CD4-positive, CD25-positive, alpha-beta regulatory T cell (primary cell): ENCODE measurements at regions not wholly inside any gene's neighbourhood (a gene's known extent, or its start where the extent isn't known, plus 50 kb on each side); places are given as distances from the start of the nearest gene placed in this dataset.

Experiments used
- ATAC-seq, 2 donors: fragments of 150-1000 bp; cut with Tn5 transposase; one replicate each; pipeline ENCODE4 v1.10.0; 2021; ENCODE audit warnings: low read depth in 2 of 2, moderate number of reproducible peaks in 2 of 2, moderate library complexity in 1 of 2
- DNase-seq, 3 donors: peaks; one replicate each; pipeline versions ENCODE4 v3.0.0 to v3.0.0-alpha.2; 2012 to 2022; ENCODE audit warnings: mixed read lengths in 1 of 3
- H3K27ac ChIP-seq: one replicate; pipeline ENCODE4 v1.7.0; 2013; ENCODE audit warnings: mild to moderate bottlenecking, low read length; ENCODE audit not compliant: insufficient read depth, poor library complexity, severe bottlenecking
- H3K27me3 ChIP-seq: one replicate; pipeline ENCODE4 v1.7.0; 2013; ENCODE audit warnings: low read length; ENCODE audit not compliant: control insufficient read depth, insufficient read depth
- H3K36me3 ChIP-seq: one replicate; pipeline ENCODE4 v1.7.0; 2013; ENCODE audit warnings: mild to moderate bottlenecking, low read length, moderate library complexity; ENCODE audit not compliant: control insufficient read depth, insufficient read depth
- H3K4me1 ChIP-seq: 2 replicates; pipeline ENCODE4 v1.7.0; 2013; ENCODE audit warnings: mild to moderate bottlenecking, low read length; ENCODE audit not compliant: insufficient read depth, control insufficient read depth, poor library complexity, severe bottlenecking
- H3K4me3 ChIP-seq: one replicate; pipeline ENCODE4 v1.7.0; 2013; ENCODE audit warnings: low read depth, mild to moderate bottlenecking, low read length, moderate library complexity
- H3K9me3 ChIP-seq, 2 experiments: 1 replicate in 1 of 2; 2 replicates in 1 of 2; pipeline ENCODE4 v1.7.0; 2013; ENCODE audit warnings: low read length in 2 of 2, mild to moderate bottlenecking in 1 of 2, moderate library complexity in 1 of 2; ENCODE audit not compliant: control insufficient read depth in 2 of 2
- H3K27ac Mint-ChIP-seq, 3 donors: one replicate each; pipeline ENCODE4 v1.8.0; 2020 to 2022; ENCODE audit warnings: mild to moderate bottlenecking in 3 of 3, mixed read lengths in 3 of 3, moderate library complexity in 2 of 3
- H3K27me3 Mint-ChIP-seq: one replicate; pipeline ENCODE4 v1.8.0; 2022; ENCODE audit warnings: mild to moderate bottlenecking, mixed read lengths
- H3K36me3 Mint-ChIP-seq: one replicate; pipeline ENCODE4 v1.8.0; 2020; ENCODE audit warnings: mixed read lengths
- H3K4me1 Mint-ChIP-seq, 4 donors: one replicate each; pipeline ENCODE4 v1.8.0; 2020 to 2022; ENCODE audit warnings: mixed read lengths in 4 of 4, mild to moderate bottlenecking in 1 of 4
- H3K4me3 Mint-ChIP-seq, 4 donors: one replicate each; pipeline ENCODE4 v1.8.0; 2020 to 2022; ENCODE audit warnings: mild to moderate bottlenecking in 4 of 4, mixed read lengths in 4 of 4, moderate library complexity in 3 of 4
- H3K9me3 Mint-ChIP-seq, 7 donors: one replicate each; pipeline ENCODE4 v1.8.0; 2020 to 2022; ENCODE audit warnings: mixed read lengths in 7 of 7, mild to moderate bottlenecking in 3 of 7, moderate library complexity in 2 of 7

DNA sequence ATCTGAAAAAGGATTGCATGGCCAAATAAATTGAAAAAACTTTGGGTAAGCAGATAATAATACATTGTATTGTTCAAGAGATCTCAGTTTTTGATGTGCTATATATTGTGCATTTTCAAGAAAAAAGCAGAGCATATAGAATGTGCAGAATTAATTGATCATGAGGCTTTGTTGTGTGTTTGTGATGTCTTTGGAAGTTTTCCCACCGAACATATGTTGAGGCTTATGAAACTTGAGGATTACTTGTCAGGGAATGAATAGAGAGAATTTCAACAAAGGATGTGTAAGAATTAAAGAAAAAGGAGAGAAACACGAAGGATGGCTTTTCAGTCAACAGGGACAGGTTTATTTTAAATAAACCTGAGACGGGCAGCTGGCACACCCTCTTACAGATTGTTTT is 232.5 kb upstream of the POU1F1 start:
- Mint-ChIP-seq H3K27ac (no peak overlapping the region), H3K9me3 (no peaks in the 10 kb centered on the region), H3K27me3 (no peaks in the 10 kb centered on the region), H3K4me3 (no peak overlapping the region), H3K4me1 (no peaks in the 10 kb centered on the region), H3K36me3 (no peaks in the 10 kb centered on the region)
- no peaks in the 10 kb centered on the region for H3K36me3 ChIP-seq
- H3K4me1 ChIP-seq = no peaks in the 10 kb centered on the region
- ATAC-seq = no peak
- no peak for DNase-seq
- H3K27me3 ChIP-seq = no peaks in the 10 kb centered on the region
- H3K9me3 ChIP-seq = no peaks in the 10 kb centered on the region
- no peak overlapping the region for H3K4me3 ChIP-seq
- H3K27ac ChIP-seq = no peak overlapping the region

DNA sequence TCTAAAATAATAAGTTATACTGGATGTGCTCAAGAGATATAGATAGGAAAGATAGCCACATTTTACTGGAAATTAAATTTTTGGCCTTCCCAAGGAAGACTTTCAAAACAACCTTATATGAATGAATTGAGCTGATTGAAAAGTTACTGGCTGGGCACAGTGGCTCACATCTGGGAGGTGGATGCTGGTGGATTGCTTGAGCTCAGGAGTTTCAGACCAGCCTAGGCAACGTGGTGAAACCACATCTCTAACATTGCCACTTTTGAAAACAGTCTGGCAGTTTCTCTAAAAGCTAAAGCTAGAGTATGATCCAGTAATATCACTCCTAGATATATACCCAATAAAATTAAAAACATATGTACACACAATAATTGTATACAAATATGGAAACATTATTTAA is 231.4 kb upstream of the POU1F1 start:
- Histone ChIP-seq H3K27ac (no peak overlapping the region), H3K9me3 (no peaks in the 10 kb centered on the region), H3K4me3 (no peak overlapping the region), H3K27me3 (no peaks in the 10 kb centered on the region), H3K36me3 (no peaks in the 10 kb centered on the region), H3K4me1 (no peaks in the 10 kb centered on the region)
- no peak for ATAC-seq
- no peaks in the 10 kb centered on the region for H3K27me3 Mint-ChIP-seq
- DNase-seq = no peak
- H3K27ac Mint-ChIP-seq = no peak overlapping the region
- no peaks in the 10 kb centered on the region for H3K9me3 Mint-ChIP-seq
- no peak overlapping the region for H3K4me3 Mint-ChIP-seq
- no peaks in the 10 kb centered on the region for H3K36me3 Mint-ChIP-seq
- no peaks in the 10 kb centered on the region for H3K4me1 Mint-ChIP-seq

GRCh38 chr3:87503900-87504498 is 227.6 kb upstream of the POU1F1 start:
- no peaks in the 10 kb centered on the region for H3K36me3 Mint-ChIP-seq
- no peaks in the 10 kb centered on the region for H3K36me3 ChIP-seq
- H3K4me1 Mint-ChIP-seq = no peaks in the 10 kb centered on the region
- H3K9me3 Mint-ChIP-seq = no peaks in the 10 kb centered on the region
- no peak overlapping the region for H3K27ac Mint-ChIP-seq
- H3K27ac ChIP-seq = no peak overlapping the region
- no peak overlapping the region for H3K4me3 ChIP-seq
- H3K4me3 Mint-ChIP-seq = no peak overlapping the region
- H3K27me3 Mint-ChIP-seq = no peaks in the 10 kb centered on the region
- no peaks in the 10 kb centered on the region for H3K27me3 ChIP-seq
- no peaks in the 10 kb centered on the region for H3K4me1 ChIP-seq
- peak in 2 of 3 donors; percentile 12 to 53 for DNase-seq
- no peaks in the 10 kb centered on the region for H3K9me3 ChIP-seq
- ATAC-seq = no peak

GRCh38 chr3:87501076-87501475 is 224.7 kb upstream of the POU1F1 start:
- Histone ChIP-seq H3K4me1 (no peaks in the 10 kb centered on the region), H3K4me3 (no peak overlapping the region), H3K27me3 (no peaks in the 10 kb centered on the region), H3K9me3 (no peaks in the 10 kb centered on the region), H3K27ac (no peak overlapping the region), H3K36me3 (no peaks in the 10 kb centered on the region)
- Mint-ChIP-seq H3K4me1 (no peaks in the 10 kb centered on the region), H3K9me3 (peaks cover 0 to under 1% (median 0%) of the 10 kb centered on the region in 7 donors), H3K27me3 (no peaks in the 10 kb centered on the region), H3K36me3 (no peaks in the 10 kb centered on the region), H3K4me3 (no peak overlapping the region), H3K27ac (no peak overlapping the region)
- no peak for DNase-seq
- ATAC-seq = no peak

DNA sequence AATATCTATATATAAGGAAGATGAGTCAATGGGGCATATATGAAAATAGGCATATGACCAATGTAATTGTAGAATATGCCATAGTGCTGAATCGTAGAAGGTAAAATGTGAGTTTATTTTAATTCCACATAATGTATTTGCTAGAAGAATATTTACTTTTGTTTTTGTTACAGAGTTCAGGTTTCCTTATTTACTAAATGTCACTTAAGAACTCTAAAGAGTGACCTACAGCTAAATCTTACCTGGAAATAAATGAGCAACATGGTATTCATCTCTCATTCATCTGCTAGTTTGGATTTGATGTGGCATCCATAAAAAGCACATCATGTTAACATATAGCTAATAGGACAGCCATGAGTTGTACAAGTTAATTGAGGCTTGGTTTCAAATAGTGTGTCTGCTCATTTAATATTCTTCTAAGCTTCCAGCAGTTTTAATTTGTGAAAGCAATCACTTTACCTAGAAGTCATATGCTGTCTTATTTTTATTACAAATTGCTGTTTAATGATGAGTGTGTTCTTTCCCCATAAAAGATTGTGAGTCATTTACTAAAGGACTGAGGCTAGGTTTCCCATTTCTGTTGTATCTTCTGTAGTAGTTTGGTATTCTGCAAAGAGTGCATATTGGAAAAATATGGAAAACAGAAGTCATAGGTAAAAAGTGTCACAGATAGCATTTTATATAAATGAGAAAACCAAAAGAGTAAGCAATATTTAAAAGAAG is 222.1 kb upstream of the POU1F1 start:
- Mint-ChIP-seq H3K36me3 (no peaks in the 10 kb centered on the region), H3K27ac (no peak overlapping the region), H3K4me3 (no peak overlapping the region), H3K4me1 (no peaks in the 10 kb centered on the region), H3K9me3 (peaks cover 0 to 6% (median 0%) of the 10 kb centered on the region in 7 donors), H3K27me3 (no peaks in the 10 kb centered on the region)
- no peaks in the 10 kb centered on the region for H3K36me3 ChIP-seq
- no peaks in the 10 kb centered on the region for H3K9me3 ChIP-seq
- H3K27ac ChIP-seq = no peak overlapping the region
- no peak overlapping the region for H3K4me3 ChIP-seq
- H3K4me1 ChIP-seq = no peaks in the 10 kb centered on the region
- H3K27me3 ChIP-seq = no peaks in the 10 kb centered on the region
- ATAC-seq (no peak), DNase-seq (no peak)

- no peak overlapping the region for H3K27ac ChIP-seq
- no peaks in the 10 kb centered on the region for H3K9me3 ChIP-seq
- H3K9me3 Mint-ChIP-seq = peaks cover 0 to 8% (median 0%) of the 10 kb centered on the region in 7 donors
- ATAC-seq (no peak), DNase-seq (no peak)
- no peaks in the 10 kb centered on the region for H3K4me1 ChIP-seq
- no peaks in the 10 kb centered on the region for H3K4me1 Mint-ChIP-seq
- H3K27me3 Mint-ChIP-seq = no peaks in the 10 kb centered on the region
- no peaks in the 10 kb centered on the region for H3K27me3 ChIP-seq
- no peak overlapping the region for H3K4me3 Mint-ChIP-seq
- no peak overlapping the region for H3K27ac Mint-ChIP-seq
- H3K36me3 ChIP-seq = no peaks in the 10 kb centered on the region
- H3K36me3 Mint-ChIP-seq = no peaks in the 10 kb centered on the region
- H3K4me3 ChIP-seq = no peak overlapping the region
Observed at GRCh38 chr3:87495938-87496337, 219.6 kb upstream of the POU1F1 start.

- peaks cover 0 to 8% (median 0%) of the 10 kb centered on the region in 7 donors for H3K9me3 Mint-ChIP-seq
- H3K27me3 ChIP-seq = no peaks in the 10 kb centered on the region
- H3K27ac ChIP-seq = no peak overlapping the region
- H3K9me3 ChIP-seq = no peaks in the 10 kb centered on the region
- no peak overlapping the region for H3K27ac Mint-ChIP-seq
- no peaks in the 10 kb centered on the region for H3K27me3 Mint-ChIP-seq
- no peaks in the 10 kb centered on the region for H3K4me1 Mint-ChIP-seq
- DNase-seq = no peak
- no peak overlapping the region for H3K4me3 ChIP-seq
- ATAC-seq = no peak
- H3K36me3 ChIP-seq = no peaks in the 10 kb centered on the region
- no peaks in the 10 kb centered on the region for H3K4me1 ChIP-seq
- H3K4me3 Mint-ChIP-seq = no peak overlapping the region
- H3K36me3 Mint-ChIP-seq = no peaks in the 10 kb centered on the region
Observed at GRCh38 chr3:87494264-87494663, 217.9 kb upstream of the POU1F1 start.

- peaks cover 0 to 8% (median 0%) of the 10 kb centered on the region in 7 donors for H3K9me3 Mint-ChIP-seq
- DNase-seq (no peak), ATAC-seq (no peak)
- Histone ChIP-seq H3K27me3 (no peaks in the 10 kb centered on the region), H3K4me1 (no peaks in the 10 kb centered on the region), H3K36me3 (no peaks in the 10 kb centered on the region), H3K27ac (no peak overlapping the region), H3K4me3 (no peak overlapping the region), H3K9me3 (no peaks in the 10 kb centered on the region)
- H3K27ac Mint-ChIP-seq = no peak overlapping the region
- no peaks in the 10 kb centered on the region for H3K27me3 Mint-ChIP-seq
- H3K4me3 Mint-ChIP-seq = no peak overlapping the region
- no peaks in the 10 kb centered on the region for H3K36me3 Mint-ChIP-seq
- no peaks in the 10 kb centered on the region for H3K4me1 Mint-ChIP-seq
Observed at GRCh38 chr3:87491843-87492242, 215.5 kb upstream of the POU1F1 start.
